ENCODE measurements at regions not wholly inside any gene's neighbourhood (a gene's known extent, or its start where the extent isn't known, plus 50 kb on each side); places are given as distances from the start of the nearest gene placed in this dataset.
"Not testable (repeated sequence)": the region's sequence is repeated elsewhere in the genome, so short reads cannot be mapped to it uniquely, and the experiment has no call there.

DNA sequence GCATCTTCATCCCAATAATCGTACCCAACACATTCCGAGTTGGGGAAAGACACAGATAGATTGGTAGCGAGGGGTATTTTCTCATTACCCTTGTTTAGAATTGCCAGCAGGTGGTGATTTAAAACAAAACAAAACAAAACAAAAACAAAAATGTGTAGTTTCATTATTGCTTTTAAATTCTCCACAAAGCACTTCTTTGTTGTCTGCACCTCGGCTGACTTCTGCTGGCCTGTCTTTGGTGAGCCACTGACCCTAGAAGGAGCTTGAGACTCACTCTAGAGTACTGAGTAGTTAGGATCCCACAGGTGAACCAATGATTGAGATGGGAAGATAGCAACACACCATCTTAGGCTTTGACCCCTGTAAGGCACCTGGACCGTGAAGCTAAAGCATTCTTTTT, 105.4 kb upstream of the BET1 start:
- DNase-seq = peak; percentile 15

DNA sequence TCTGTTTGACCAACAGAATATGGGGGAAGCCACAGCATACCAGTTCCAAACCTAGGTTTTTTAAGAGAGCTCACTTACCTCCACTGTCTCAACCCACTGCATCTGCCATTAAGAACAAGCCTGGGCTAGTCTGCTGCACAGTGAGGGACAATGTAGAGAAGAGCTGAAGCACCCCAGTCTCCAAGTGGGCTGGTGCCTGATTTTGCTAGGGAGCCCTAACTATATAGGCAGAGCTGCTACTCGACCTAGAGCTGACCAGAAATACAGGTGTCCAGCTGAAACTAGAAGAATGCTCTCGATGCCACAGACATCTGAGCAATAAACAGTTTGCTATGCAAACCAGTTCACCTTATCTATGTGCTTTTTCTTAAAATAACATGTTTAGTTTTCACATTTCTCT, 106.9 kb upstream of the BET1 start:
- no peak for DNase-seq

DNA sequence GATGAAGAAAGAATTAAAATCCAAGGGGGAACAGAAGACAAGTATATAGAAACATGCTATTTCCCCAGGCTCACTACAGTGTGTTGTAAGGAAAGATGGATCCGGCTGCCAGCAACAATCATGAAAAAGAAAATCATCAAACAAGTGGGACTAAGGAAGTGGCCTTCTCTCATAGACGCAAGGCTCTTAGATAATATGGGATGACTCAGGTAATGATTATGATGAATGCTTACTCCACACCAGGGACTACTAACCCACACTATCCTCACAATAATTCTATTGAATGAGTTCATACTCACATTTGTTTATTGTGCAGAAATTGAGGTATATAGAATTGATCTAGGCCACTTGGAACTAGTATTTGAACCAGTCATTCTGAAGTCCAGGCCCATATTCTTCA, 111.2 kb upstream of the BET1 start:
- DNase-seq = no peak

DNA sequence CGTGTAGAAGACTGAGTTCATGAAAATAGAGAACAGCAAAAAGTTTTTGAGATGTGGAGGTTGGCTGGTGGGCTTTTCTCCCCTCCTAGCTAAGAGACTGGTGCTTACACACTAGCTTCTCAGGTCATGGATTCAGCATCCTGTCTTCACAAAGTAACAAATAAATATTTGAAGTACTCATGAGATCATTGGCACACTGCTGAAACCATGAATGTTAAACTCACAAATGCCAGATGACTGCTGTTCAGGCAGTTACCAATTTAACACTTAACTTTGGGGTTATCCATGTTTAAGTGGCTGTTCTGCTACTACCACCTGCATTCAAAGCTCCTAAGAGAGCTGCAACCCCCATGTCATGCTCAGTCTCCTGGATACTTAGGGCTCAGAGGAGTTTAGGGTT, 119.0 kb upstream of the BET1 start:
- peak; percentile 53 for DNase-seq

DNA sequence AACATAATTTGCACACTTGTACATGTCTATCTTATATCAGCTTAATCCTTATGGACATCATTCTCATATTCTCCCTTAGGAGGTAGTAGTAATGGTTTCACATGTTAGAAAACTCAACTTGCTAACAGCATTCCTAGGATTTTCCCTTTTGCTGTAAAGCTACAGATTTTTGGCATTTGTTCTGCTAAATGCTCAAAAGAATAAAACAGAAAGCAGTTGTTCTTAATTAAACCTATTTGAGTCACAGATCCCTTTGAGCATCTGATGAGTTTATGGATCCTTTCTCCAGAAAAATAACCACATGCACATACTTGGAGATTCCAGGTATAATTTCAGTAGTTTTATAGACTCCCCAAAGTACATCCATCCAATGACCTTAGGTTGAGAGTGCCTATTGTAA, 122.9 kb upstream of the BET1 start:
- no peak for DNase-seq

DNA sequence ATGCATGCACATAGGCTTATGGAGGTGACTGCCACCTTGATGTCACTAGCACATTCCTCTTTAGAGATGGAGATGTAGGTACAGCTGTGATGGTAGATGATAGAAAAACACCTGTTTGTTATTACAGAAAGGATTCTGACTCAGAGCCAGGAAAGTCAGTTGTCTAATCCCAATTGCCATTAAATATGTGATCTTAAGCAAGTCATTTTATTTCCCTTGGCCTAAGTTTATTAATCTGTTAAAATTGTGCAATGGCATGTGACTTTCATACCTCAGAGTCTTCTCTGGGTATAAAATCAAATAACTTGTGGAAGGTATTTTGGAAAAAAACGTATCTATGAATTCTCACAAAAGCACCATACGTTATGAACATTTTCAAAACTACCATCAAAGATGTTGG, 123.9 kb upstream of the BET1 start:
- DNase-seq = no peak

GRCh38 chr7:94129443-94130140, 125.4 kb upstream of the BET1 start:
- peak; percentile 74 for DNase-seq

DNA sequence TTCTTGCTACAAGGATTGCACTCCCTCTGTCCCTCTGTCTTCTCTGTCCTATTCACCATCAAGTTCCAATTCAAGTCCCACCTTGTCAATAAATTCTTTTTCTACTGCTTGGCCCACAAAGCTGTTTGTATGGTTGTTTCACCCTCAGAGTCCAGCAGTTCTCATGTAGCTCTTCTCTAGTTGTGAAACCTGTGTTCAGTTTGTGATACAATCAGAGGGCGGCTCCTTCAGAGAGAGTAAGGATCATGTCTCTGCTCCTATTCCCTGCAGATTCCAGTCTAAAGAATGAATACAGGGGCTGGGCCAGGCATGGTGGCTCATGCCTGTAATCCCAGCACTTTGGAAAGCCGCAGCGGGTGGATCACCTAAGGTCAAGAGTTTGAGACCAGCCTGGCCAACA, 126.6 kb upstream of the BET1 start:
- DNase-seq = no peak

DNA sequence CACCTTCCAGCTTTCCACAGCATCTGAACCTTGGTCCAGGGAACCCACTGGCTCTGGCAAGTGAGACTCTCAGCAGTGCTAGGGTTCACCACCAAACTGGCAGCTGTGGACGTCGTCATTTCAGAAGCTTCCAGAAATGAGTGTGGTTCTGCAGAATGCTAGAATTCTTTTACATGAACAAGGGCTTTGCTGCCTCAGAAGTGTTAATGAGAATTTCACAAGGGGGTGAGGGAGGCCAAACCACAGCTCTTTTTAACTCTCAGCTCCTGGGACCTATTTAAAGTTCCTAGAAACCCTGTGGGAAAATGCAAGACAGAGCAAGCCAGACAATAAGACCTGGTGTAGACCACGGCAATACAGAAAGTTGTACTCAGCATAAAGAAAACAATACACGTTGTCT, 129.3 kb upstream of the BET1 start:
- no peak for DNase-seq

DNA sequence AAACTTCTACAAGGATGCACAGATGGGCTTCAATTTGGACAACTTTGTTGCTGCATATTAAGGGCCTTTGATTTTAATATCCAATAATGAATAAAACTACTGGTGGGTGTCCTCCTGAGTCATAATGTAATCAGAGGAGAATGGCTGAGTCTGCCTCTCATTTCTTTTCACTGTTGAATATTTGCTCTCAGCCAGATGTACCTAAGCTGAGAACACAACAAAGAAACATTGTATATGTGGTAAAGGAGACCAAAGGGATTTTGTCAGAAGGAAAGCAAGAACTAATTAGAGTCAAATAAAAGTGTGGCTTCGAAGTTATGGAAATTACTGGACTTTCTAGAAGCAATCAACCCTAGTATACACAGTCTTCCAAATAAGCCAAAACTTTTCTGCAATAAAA, 131.0 kb upstream of the BET1 start:
- no peak for DNase-seq

DNA sequence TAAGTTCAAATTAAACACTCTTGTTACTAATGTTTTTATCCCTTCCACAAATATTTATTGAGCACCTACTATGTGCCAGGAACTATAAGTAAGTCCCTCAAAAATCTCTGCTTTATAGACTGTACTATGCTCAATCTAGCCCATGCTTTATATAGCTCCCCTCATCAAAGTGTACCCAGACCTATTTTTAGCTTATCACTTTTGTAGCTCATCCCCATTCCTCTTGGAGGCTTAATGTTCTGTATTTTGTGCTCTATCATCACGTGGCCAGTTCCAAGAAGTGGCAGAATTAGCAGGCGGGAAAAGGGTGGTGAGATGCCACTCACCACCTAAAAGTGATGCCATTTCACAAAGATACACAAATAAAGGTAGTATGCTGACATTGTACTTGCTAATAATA, 138.1 kb upstream of the BET1 start:
- DNase-seq = no peak

DNA sequence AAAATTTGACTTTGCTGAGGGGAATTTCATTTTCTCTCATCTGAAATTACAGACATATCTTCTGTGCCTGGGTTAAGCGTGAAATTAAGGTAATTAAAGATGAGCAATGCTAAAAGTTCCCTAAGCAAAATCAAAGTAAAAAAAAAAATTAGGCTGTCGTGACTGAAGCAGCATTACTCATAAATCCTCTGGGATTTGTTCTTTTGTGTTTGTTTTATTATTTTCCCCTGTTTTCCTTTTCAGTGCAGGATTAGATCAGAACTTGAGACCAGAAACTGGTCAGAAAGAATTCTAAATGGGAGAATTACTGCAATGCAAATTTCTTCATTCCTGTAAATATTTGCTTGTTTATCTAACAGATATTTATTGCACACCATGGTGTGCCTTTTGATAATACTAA, 141.4 kb upstream of the BET1 start:
- no peak for DNase-seq

- DNase-seq = no peak
Observed at GRCh38 chr7:94146408-94146807, 142.3 kb upstream of the BET1 start.

GRCh38 chr7:94149789-94150545, 145.8 kb upstream of the BET1 start:
- DNase-seq = no peak

GRCh38 chr7:94154182-94154581, 150.0 kb upstream of the BET1 start:
- no peak for DNase-seq

DNA sequence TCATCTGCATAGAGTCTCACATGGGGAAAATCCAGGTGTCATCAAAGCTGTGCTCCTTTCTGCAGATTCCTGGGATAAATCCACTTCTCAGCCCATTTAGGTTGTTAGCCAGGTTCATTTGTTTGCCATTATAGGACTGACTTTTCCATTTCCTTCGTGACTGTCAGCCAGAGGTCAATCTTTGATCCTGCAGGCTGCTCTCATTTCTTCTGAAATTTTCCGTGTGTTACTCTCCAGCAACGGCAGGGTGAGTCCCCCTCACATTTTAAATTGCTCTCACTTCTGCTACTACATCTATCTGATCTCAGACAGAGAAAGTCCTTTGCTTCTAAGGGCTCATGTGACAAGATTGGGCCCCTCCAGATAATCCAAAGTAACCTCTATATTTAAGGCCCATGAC, 150.7 kb upstream of the BET1 start:
- no peak for DNase-seq

DNA sequence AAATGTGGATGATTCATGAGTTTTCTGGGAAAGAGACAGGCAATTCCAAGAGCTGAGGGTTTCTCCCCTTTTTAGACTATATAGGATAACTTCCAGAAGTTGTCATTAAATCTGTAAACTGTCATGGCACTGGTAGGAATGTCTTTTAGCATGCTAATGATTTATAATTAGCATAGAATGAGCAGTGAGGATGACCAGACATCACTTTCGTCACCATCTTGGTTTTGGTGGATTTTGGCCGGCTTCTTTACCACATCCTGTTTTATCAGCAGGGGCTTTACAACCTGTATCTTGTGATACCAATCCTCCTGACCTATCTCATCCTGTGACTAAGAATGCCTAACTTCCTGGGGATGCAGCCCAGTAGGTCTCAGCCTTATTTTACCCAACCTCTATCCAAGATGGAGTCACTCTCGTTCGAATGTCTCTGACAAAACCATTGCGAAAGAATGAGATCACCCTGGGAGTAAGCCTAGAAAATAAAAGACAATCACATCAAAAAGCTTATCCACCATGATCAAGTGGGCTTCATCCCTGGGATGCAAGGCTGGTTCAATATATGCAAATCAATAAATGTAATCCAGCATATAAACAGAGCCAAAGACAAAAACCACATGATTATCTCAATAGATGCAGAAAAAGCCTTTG, 153.6 kb upstream of the BET1 start:
- DNase-seq = not testable (repeated sequence)

- DNase-seq = no peak
Observed at GRCh38 chr7:94160719-94161435, 156.7 kb upstream of the BET1 start.

GRCh38 chr7:94161476-94161875, 157.3 kb upstream of the BET1 start:
- DNase-seq = no peak

DNA sequence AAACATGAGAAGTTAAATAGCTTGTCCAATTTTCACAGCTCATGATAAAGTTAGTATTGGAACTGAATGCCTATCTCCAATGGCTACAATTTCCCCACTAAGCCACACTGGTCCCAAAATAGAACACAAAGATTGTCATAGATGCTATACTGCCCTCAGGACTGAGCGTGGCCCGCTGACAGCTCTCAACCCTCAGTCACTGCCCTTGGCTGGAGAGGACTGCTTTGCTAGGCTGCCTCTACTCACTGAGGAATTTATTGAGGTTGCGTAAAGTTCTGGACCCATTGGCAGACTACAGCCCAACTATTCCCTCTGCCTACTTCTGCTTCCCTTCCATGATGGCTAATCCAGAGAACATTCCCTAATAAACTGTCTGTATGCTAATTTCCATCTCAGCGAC, 165.5 kb upstream of the BET1 start:
- DNase-seq = no peak

GRCh38 chr7:94170836-94171235, 166.7 kb upstream of the BET1 start:
- no peak for DNase-seq

- DNase-seq = no peak
Observed at GRCh38 chr7:94173436-94173835, 169.3 kb upstream of the BET1 start.

- no peak for DNase-seq
Observed at GRCh38 chr7:94174375-94174774, 170.2 kb upstream of the BET1 start.

DNA sequence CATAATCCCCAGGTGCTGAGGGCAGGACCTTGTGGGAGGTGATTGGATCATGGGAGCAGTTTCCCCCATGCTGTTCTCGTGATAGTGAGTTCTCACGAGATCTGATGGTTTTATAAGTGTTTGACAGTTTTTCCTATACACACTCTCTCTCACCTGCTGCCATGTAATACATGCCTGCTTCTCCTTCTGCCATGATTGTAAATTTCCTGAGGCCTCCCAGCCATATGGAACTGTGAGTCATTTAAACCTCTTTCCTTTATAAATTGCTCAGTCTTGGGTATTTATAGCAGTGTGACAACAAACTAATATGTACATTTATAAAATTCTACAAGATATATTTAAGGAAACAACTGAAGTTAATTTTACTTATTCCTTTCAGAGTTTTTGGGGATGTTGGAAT, 170.8 kb upstream of the BET1 start:
- DNase-seq = no peak

Measured in DMS53 (cell line).